H9 (cell line): ENCODE measurements at regions not wholly inside any gene's neighbourhood (a gene's known extent, or its start where the extent isn't known, plus 50 kb on each side); places are given as distances from the start of the nearest gene placed in this dataset.

Experiments used
- DNase-seq: peaks from one replicate; pipeline ENCODE4 v3.0.0-alpha.2; 2017
- H2AFZ ChIP-seq: one replicate; pipeline ENCODE4 v1.6.1; 2013; ENCODE audit warnings: mild to moderate bottlenecking, low read length, control low read depth, moderate library complexity
- H2AK5ac ChIP-seq: 2 replicates; pipeline ENCODE4 v1.6.1; 2013; ENCODE audit warnings: low read length, control low read depth, mixed read lengths; ENCODE audit not compliant: insufficient read length
- H2BK120ac ChIP-seq: one replicate; pipeline ENCODE4 v1.6.1; 2013; ENCODE audit warnings: low read depth, mild to moderate bottlenecking, low read length, control low read depth, inconsistent platforms; ENCODE audit not compliant: poor library complexity, severe bottlenecking
- H2BK12ac ChIP-seq: 2 replicates; pipeline ENCODE4 v1.6.1; 2013; ENCODE audit warnings: low read length, control low read depth, mixed read lengths, low read depth; ENCODE audit not compliant: insufficient read length
- H2BK15ac ChIP-seq: 2 replicates; pipeline ENCODE4 v1.6.1; 2013; ENCODE audit warnings: low read depth, low read length, control low read depth
- H2BK20ac ChIP-seq: one replicate; pipeline ENCODE4 v1.6.1; 2013; ENCODE audit warnings: low read depth, mild to moderate bottlenecking, low read length, control low read depth, inconsistent platforms; ENCODE audit not compliant: poor library complexity, severe bottlenecking
- H2BK5ac ChIP-seq: 2 replicates; pipeline ENCODE4 v1.6.1; 2013; ENCODE audit warnings: low read length, control low read depth, mixed read lengths; ENCODE audit not compliant: insufficient read length
- H3K14ac ChIP-seq: 2 replicates; pipeline ENCODE4 v1.6.1; 2013; ENCODE audit warnings: low read length, control low read depth; ENCODE audit not compliant: insufficient read depth
- H3K18ac ChIP-seq: 2 replicates; pipeline ENCODE4 v1.6.1; 2013; ENCODE audit warnings: low read depth, mild to moderate bottlenecking, mixed read lengths, low read length, control low read depth; ENCODE audit not compliant: insufficient read length
- H3K23ac ChIP-seq: 2 replicates; pipeline ENCODE4 v1.6.1; 2013; ENCODE audit warnings: low read length, control low read depth, mixed read lengths, low read depth; ENCODE audit not compliant: insufficient read length
- H3K23me2 ChIP-seq: 2 replicates; pipeline ENCODE4 v1.6.1; 2013; ENCODE audit warnings: low read depth, mild to moderate bottlenecking, mixed read lengths, low read length, control low read depth; ENCODE audit not compliant: insufficient read length, poor library complexity, severe bottlenecking
- H3K27ac ChIP-seq: 2 replicates; pipeline ENCODE4 v1.5.1; 2013; ENCODE audit warnings: low read length, control low read depth, mixed read lengths, low read depth; ENCODE audit not compliant: insufficient read length
- H3K27me3 ChIP-seq: 2 replicates; pipeline ENCODE4 v1.6.1; 2013; ENCODE audit warnings: low read length, control low read depth, inconsistent platforms; ENCODE audit not compliant: insufficient read depth
- H3K4ac ChIP-seq: 2 replicates; pipeline ENCODE4 v1.6.1; 2013; ENCODE audit warnings: low read depth, mild to moderate bottlenecking, control low read depth, inconsistent platforms, low read length, moderate library complexity
- H3K4me1 ChIP-seq: 2 replicates; pipeline ENCODE4 v1.6.1; 2013; ENCODE audit warnings: low read length, control low read depth, inconsistent platforms; ENCODE audit not compliant: insufficient read depth
- H3K4me2 ChIP-seq: 2 replicates; pipeline ENCODE4 v1.6.1; 2013; ENCODE audit warnings: low read length, control low read depth, mixed read lengths; ENCODE audit not compliant: insufficient read length, insufficient read depth
- H3K56ac ChIP-seq: 2 replicates; pipeline ENCODE4 v1.6.1; 2013; ENCODE audit warnings: low read depth, mild to moderate bottlenecking, mixed read lengths, low read length, control low read depth; ENCODE audit not compliant: insufficient read length
- H3K79me1 ChIP-seq: 2 replicates; pipeline ENCODE4 v1.6.1; 2013; ENCODE audit warnings: low read depth, mild to moderate bottlenecking, moderate library complexity, low read length, control low read depth, inconsistent platforms; ENCODE audit not compliant: insufficient read depth, poor library complexity, severe bottlenecking
- H3K79me2 ChIP-seq: 2 replicates; pipeline ENCODE4 v1.6.1; 2013; ENCODE audit warnings: low read length, control low read depth, inconsistent platforms; ENCODE audit not compliant: insufficient read depth
- H3K9ac ChIP-seq: 2 replicates; pipeline ENCODE4 v1.6.1; 2013; ENCODE audit warnings: low read length, control low read depth, mixed read lengths; ENCODE audit not compliant: insufficient read length; ENCODE audit errors: extremely low read depth
- H3K9me3 ChIP-seq: one replicate; pipeline ENCODE4 v1.6.1; 2013; ENCODE audit warnings: low read depth, low read length, inconsistent platforms; ENCODE audit not compliant: control insufficient read depth
- H3T11ph ChIP-seq: one replicate; pipeline ENCODE4 v1.6.1; 2013; ENCODE audit warnings: mild to moderate bottlenecking, low read length, control low read depth, inconsistent platforms
- H4K20me1 ChIP-seq: one replicate; pipeline ENCODE4 v1.6.1; 2013; ENCODE audit not compliant: control insufficient read depth, insufficient read length, insufficient read depth
- H4K5ac ChIP-seq: 2 replicates; pipeline ENCODE4 v1.6.1; 2013; ENCODE audit warnings: low read depth, mild to moderate bottlenecking, mixed read lengths, low read length, control low read depth; ENCODE audit not compliant: insufficient read length
- H4K8ac ChIP-seq: replicated peaks from 2 replicates; pipeline ENCODE4 v1.6.1; 2013; ENCODE audit warnings: low read length, control low read depth, mixed read lengths, low read depth; ENCODE audit not compliant: insufficient read length
- H4K91ac ChIP-seq: 2 replicates; pipeline ENCODE4 v1.6.1; 2013; ENCODE audit warnings: low read depth, mild to moderate bottlenecking, moderate library complexity, mixed read lengths, low read length, control low read depth; ENCODE audit not compliant: insufficient read length
- H3K27ac Mint-ChIP-seq, 3 experiments: 2 replicates in 2 of 3; 3 replicates in 1 of 3; pipeline ENCODE4 v1.8.0; 2020 to 2021; ENCODE audit warnings: mixed read lengths in 3 of 3, mild to moderate bottlenecking in 1 of 3, moderate library complexity in 1 of 3
- H3K27me3 Mint-ChIP-seq: 2 replicates; pipeline ENCODE4 v1.8.0; 2021; ENCODE audit warnings: low read depth, mild to moderate bottlenecking, moderate library complexity, mixed read lengths
- H3K36me3 Mint-ChIP-seq, 3 experiments: 2 replicates in 2 of 3; 3 replicates in 1 of 3; pipeline ENCODE4 v1.8.0; 2020 to 2021; ENCODE audit warnings: low read depth in 3 of 3, mixed read lengths in 3 of 3; ENCODE audit not compliant: insufficient read depth in 1 of 3
- H3K4me1 Mint-ChIP-seq, 2 experiments: 2 replicates each; pipeline ENCODE4 v1.8.0; 2020; ENCODE audit warnings: mixed read lengths in 2 of 2
- H3K4me3 Mint-ChIP-seq, 2 experiments: 2 replicates in 1 of 2; 3 replicates in 1 of 2; pipeline ENCODE4 v1.8.0; 2020 to 2021; ENCODE audit warnings: mild to moderate bottlenecking in 2 of 2, mixed read lengths in 2 of 2, moderate library complexity in 1 of 2
- H3K9me3 Mint-ChIP-seq, 2 experiments: 2 replicates in 1 of 2; 3 replicates in 1 of 2; pipeline ENCODE4 v1.8.0; 2020; ENCODE audit warnings: mild to moderate bottlenecking in 2 of 2, mixed read lengths in 2 of 2, moderate library complexity in 1 of 2
- CTCF ChIP-seq: fragments of 200-600 bp; sonication (generic); conservative IDR thresholded peaks from 3 replicates; pipeline ENCODE4 v1.8.0; 2021; ENCODE audit warnings: antibody characterized with exemption, mild to moderate bottlenecking
- WGBS: extraction: QIAGEN DNeasy Blood & Tissue Kit; methylation state at CpG from one replicate; pipeline ENCODE4 v1.1.7; 2013; ENCODE audit warnings: missing lambda C conversion rate, low lambda C conversion rate, mixed read lengths; ENCODE audit not compliant: insufficient read length; ENCODE audit errors: extremely low coverage; 5-methylcytosine and 5-hydroxymethylcytosine counted together

- Mint-ChIP-seq H3K9me3 (peaks cover 2 to 3% of the 10 kb centered on the region in 2 experiments; a peak in 2 of 5 replicates), H3K4me3 (no peak overlapping the region), H3K36me3 (peaks cover 2 to 6% (median 4%) of the 10 kb centered on the region in 3 experiments; a peak in 5 of 7 replicates), H3K27me3 (no peaks in the 10 kb centered on the region; the same call in 1 of the 2 replicates), H3K4me1 (peaks cover 57 to 59% of the 10 kb centered on the region in 2 experiments), H3K27ac (peak overlapping the region in 1 of 3 experiments; percentile 59; a peak in 1 of 7 replicates)
- Histone ChIP-seq H3K23ac (no peak overlapping the region), H3K27ac (no peak overlapping the region), H4K5ac (no peak overlapping the region), H3K9ac (no peak overlapping the region), H3K18ac (no peak overlapping the region), H3K56ac (no peak overlapping the region), H4K91ac (no peak overlapping the region), H2BK5ac (no peak overlapping the region), H4K8ac (no peak overlapping the region), H3K27me3 (0 out of 2 replicates have a peak, but pooled peaks cover 3% of the 10 kb centered on the region), H2AFZ (no peak overlapping the region), H3K4ac (no peak overlapping the region), H3T11ph (no peak overlapping the region), H2BK15ac (no peak overlapping the region), H3K79me2 (no peaks in the 10 kb centered on the region), H2BK12ac (no peak overlapping the region), H3K23me2 (no peaks in the 10 kb centered on the region), H4K20me1 (no peaks in the 10 kb centered on the region), H3K79me1 (no peaks in the 10 kb centered on the region), H3K9me3 (no peaks in the 10 kb centered on the region), H2BK20ac (no peak overlapping the region), H3K14ac (no peak overlapping the region), H2BK120ac (no peak overlapping the region), H3K4me2 (no peak overlapping the region), H2AK5ac (no peak overlapping the region), H3K4me1 (peaks cover 8% of the 10 kb centered on the region; the same call in 1 of the 2 replicates)
- DNase-seq: no peak
- WGBS: no CpG with 5 or more reads among the region's 3 CpGs
- TF ChIP-seq CTCF: no peak
Observed at GRCh38 chr6:158919865-158920264, 80.1 kb downstream of the RSPH3 start.
